ENCODE measurements at regions not wholly inside any gene's neighbourhood (a gene's known extent, or its start where the extent isn't known, plus 50 kb on each side); places are given as distances from the start of the nearest gene placed in this dataset.
"Not testable (repeated sequence)": the region's sequence is repeated elsewhere in the genome, so short reads cannot be mapped to it uniquely, and the experiment has no call there.

GRCh38 chr12:131230340-131231031 is 276.8 kb downstream of the ADGRD1 start:
- DNase-seq: no peak

GRCh38 chr12:131231032-131231980 is 277.6 kb downstream of the ADGRD1 start:
- DNase-seq: no peak

GRCh38 chr12:131232036-131232435 is 278.3 kb downstream of the ADGRD1 start:
- no peak for DNase-seq

DNA sequence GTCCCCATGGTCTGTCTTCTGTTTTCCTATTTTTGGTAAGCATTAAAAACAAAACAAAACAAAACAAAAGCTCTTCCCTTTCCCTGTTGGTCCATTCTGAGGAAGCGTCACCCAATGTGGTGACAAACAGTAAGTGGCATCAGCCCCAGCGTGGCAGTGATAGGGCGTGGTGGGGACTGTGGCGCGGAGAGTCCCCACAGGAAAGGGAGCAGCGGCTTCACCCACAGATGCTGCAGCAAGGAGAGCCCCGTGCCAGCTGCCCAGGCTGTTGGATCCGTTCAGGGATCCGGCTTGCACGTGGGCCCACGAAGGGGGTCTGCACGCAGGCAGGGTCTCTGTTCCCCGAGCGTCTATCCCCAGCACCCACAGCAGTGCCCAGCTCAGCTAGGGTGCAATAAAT is 279.2 kb downstream of the ADGRD1 start:
- DNase-seq: not testable (repeated sequence)

GRCh38 chr12:131233850-131234789 is 280.4 kb downstream of the ADGRD1 start:
- DNase-seq: not testable (repeated sequence)

- not testable (repeated sequence) for DNase-seq
Observed at GRCh38 chr12:131234841-131235271, 281.1 kb downstream of the ADGRD1 start.

GRCh38 chr12:131235871-131236271 is 282.2 kb downstream of the ADGRD1 start:
- DNase-seq: no peak

- no peak for DNase-seq
Observed at GRCh38 chr12:131239384-131240094, 285.8 kb downstream of the ADGRD1 start.

GRCh38 chr12:131241517-131241916 is 287.8 kb downstream of the ADGRD1 start:
- DNase-seq: no peak

- DNase-seq: no peak
Observed at GRCh38 chr12:131242741-131243496, 289.2 kb downstream of the ADGRD1 start.

DNA sequence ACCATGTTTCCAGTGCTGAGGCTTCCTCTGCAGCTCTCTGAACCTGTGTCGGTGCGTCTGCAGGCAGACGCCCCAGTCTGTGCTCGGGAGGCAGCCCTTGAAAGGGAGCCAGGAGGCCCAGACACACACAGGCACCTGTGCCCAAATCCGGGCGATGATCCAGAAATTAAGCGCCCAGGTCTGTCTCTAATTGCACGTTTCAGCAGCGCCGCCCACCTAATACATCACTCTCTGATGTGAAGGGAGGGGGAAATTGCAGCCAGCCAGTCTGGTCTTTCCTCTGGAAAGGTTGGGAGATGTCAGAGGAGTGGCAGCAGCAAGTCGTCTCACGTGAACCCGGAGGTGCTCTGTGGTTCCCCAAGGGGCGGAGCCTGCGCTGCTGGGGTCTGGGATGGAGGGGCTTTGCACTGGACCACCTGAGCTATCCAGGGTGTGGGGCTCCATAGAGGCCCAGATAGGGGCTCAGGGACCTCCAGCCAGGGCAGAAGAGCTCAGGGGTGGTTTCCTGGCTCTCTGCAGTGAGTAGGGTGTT is 290.5 kb downstream of the ADGRD1 start:
- DNase-seq: not testable (repeated sequence)

- not testable (repeated sequence) for DNase-seq
Observed at GRCh38 chr12:131245161-131245560, 291.5 kb downstream of the ADGRD1 start.

GRCh38 chr12:131245564-131246355 is 292.1 kb downstream of the ADGRD1 start:
- no peak for DNase-seq

GRCh38 chr12:131247026-131247725 is 293.5 kb downstream of the ADGRD1 start:
- not testable (repeated sequence) for DNase-seq

GRCh38 chr12:131247875-131248274 is 294.2 kb downstream of the ADGRD1 start:
- DNase-seq: not testable (repeated sequence)

- no peak for DNase-seq
Observed at GRCh38 chr12:131249246-131250027, 295.7 kb downstream of the ADGRD1 start.

DNA sequence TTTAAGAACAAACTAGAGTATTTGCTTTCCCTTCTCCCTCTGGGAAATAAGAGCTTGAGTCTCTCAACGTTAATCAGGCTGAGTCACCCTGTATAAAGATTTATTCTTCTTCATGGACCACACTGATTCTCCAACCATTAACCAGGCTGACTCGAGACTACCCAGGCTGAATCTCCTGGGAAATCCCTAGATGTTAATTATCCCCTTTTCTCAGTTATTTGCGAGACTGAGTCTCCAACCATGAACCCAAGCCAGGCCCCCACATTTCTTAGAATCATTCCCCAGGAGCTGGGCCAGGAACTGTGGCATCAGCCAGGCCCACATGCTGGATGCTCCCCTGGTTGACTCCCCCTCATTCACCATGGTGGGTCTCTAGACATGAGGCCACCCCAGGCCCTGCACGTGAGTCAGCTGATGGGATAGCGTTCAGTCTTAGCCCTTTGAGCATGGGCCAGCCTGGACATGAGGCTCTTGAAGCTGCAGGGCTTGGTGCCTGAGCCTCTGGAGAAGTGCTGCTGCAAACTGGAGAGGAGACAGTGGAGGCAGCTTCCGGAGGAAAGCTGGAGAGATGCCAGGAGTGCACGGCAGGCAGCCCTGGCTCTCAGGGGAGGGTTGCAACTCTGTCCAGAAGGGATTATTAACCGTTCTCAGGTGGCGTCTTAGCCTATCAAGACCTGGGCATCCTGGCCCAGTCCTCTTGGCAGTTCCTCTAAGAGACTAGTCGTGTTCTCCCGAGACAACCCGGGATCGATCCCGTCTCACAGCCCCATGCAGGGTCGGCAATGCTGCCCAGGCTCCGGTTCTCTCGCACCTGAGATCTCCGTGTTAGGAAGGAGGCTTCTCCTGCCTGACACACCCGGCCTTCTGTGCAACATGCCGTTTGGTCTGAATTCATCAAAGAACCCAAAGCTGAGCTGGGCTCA is 296.6 kb downstream of the ADGRD1 start:
- DNase-seq: no peak

DNA sequence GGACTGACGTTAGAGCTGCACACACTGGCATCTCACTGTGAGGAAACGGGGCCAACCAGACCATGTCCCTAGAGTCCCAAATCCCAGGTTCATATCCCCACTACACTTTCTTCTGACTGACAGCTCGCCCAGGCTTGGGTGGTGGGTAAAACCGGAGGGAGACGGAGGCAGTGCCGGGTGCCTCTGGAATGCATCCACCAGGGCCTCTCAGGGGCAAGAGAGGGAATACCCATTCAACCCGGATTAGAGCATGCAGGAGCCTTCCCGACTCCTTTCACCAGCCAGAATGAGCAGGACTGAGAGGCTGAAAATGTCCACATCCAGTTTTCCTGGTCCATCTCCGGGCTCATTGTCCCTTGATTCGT is 297.2 kb downstream of the ADGRD1 start:
- no peak for DNase-seq
